ENCODE measurements at regions not wholly inside any gene's neighbourhood (a gene's known extent, or its start where the extent isn't known, plus 50 kb on each side); places are given as distances from the start of the nearest gene placed in this dataset.

DNA sequence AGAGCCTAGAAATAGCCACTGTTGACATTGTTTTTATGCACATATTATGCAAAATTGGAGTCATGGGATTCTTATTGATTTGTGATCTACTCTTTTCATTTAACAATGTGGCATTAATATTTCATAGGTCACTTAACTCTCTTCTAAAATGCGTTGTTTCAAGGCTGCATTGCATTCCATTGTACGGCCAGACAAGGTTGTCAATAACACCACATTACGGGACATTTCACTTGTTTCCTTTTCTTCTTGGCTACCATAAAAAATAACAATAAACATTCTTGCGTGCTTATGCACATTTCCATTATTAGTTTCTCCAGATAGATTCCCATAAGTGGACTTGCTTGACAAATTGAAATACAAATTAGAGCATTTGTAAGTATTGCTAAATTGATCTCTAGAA lies 120.8 kb upstream of the TMCC3 start:
- Histone ChIP-seq H3K4me3 (no peak overlapping the region), H3K27me3 (ENCODE audit: low read depth) (no peaks in the 10 kb centered on the region), H3K36me3 (no peaks in the 10 kb centered on the region), H3K27ac (no peak overlapping the region), H3K4me1 (no peaks in the 10 kb centered on the region), H3K9me3 (no peaks in the 10 kb centered on the region)
- TF ChIP-seq, protein P1, sequence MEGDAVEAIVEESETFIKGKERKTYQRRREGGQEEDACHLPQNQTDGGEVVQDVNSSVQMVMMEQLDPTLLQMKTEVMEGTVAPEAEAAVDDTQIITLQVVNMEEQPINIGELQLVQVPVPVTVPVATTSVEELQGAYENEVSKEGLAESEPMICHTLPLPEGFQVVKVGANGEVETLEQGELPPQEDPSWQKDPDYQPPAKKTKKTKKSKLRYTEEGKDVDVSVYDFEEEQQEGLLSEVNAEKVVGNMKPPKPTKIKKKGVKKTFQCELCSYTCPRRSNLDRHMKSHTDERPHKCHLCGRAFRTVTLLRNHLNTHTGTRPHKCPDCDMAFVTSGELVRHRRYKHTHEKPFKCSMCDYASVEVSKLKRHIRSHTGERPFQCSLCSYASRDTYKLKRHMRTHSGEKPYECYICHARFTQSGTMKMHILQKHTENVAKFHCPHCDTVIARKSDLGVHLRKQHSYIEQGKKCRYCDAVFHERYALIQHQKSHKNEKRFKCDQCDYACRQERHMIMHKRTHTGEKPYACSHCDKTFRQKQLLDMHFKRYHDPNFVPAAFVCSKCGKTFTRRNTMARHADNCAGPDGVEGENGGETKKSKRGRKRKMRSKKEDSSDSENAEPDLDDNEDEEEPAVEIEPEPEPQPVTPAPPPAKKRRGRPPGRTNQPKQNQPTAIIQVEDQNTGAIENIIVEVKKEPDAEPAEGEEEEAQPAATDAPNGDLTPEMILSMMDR (IDR thresholded peaks at IDR 0.05), result no peak
- intact Hi-C loops (cut with DNase I), result no loop called here
- no peak for DNase-seq
- ATAC-seq, result no peak

DNA sequence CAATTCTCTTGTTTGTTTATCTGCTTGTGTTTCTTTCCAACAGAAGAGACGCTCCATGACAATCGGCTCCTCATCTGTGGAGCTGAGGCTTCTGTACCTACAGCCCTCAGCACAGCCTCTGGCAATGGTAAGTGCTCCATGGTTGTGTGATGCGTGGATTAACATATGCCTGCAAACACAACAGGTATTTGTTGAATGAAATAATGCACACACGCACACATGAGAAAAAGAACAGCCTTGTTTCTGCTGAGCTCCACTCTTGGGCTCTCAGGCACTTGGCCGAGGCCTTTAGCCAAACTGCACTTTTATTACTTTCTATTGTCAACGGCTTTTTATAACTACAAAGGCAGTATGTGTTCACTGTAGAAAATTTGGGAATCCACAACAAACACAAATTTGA lies 120.4 kb upstream of the TMCC3 start:
- no peaks in the 10 kb centered on the region for H3K27me3 ChIP-seq (ENCODE audit: low read depth)
- DNase-seq (no peak), ATAC-seq (no peak)
- H3K4me1 ChIP-seq, result no peaks in the 10 kb centered on the region
- H3K4me3 ChIP-seq, result no peak overlapping the region
- intact Hi-C loops (cut with DNase I), result no loop called here
- H3K9me3 ChIP-seq, result no peaks in the 10 kb centered on the region
- H3K27ac ChIP-seq, result no peak overlapping the region
- TF ChIP-seq, protein P1 (IDR thresholded peaks at IDR 0.05), result no peak
- H3K36me3 ChIP-seq, result no peaks in the 10 kb centered on the region

DNA sequence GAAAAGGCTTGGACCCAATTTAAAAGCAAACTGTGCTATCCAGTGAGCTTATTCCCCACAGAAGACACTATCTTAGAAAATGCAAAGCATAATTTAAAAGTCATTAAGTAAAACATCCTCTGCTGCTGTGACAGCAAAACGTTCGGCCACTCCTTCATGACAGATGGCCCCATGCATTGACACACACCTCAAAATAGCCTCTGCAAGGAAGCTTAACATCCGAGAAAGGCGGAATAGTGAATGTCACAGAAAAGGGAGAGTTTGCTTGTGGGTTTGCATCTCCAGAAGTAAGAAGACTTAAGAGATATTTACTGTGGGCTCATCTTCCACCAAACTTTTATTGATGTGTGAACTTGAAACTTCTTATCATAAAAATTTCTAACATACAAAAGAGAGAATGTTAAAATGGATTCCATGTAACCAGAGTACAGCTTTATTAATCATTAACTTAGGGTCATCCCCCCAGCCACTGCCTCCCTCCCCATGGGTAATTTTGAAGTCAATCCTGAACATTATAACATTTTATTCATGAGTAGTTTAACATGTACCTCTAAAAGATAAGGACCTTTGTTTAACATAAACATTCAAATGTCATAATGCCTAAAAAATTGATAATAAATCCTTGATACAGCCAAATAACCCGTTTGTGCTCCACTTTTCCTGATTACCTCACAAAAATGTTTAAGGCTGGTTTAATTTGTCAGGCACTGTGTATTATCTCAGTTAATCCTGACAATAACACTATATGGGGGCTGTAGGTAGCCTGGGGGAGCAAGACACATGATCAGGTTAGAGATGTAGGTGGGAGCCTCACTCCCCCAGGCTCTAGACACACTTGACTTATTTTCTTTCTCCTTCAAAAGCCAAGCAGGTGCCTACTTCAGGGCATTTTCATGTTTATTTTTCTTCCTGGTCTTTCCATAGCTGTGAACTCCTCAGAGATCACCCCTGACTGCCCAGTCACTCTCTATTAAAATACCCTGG lies 119.7 kb upstream of the TMCC3 start:
- intact Hi-C loops (cut with DNase I), result no loop called here
- Histone ChIP-seq H3K27ac (no peak overlapping the region), H3K9me3 (no peaks in the 10 kb centered on the region), H3K36me3 (no peaks in the 10 kb centered on the region), H3K4me3 (no peak overlapping the region), H3K27me3 (ENCODE audit: low read depth) (no peaks in the 10 kb centered on the region), H3K4me1 (no peaks in the 10 kb centered on the region)
- TF ChIP-seq, protein P1 (IDR thresholded peaks at IDR 0.05), result no peak
- DNase-seq, result no peak
- ATAC-seq, result no peak

DNA sequence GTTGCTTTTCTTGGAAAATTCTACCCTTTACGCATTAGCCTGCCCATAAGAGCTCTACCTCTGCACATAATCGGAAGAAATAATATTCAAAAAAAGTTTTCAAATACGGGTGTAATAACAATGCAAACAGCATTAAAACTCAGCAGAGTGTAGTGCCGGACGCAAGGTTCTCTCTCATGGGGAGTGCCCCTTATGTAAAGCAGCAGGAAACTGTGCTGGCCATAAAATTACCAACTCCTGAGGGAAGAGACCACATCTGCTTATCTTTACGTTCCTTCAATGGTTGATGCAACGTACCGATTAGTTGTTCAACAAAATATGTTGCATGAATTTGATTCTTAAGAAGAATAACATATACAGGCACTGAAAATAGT lies 118.7 kb upstream of the TMCC3 start:
- no peak overlapping the region for H3K27ac ChIP-seq
- intact Hi-C loops (cut with DNase I), result no loop called here
- DNase-seq, result no peak
- no peaks in the 10 kb centered on the region for H3K4me1 ChIP-seq
- ATAC-seq, result no peak
- no peaks in the 10 kb centered on the region for H3K27me3 ChIP-seq (ENCODE audit: low read depth)
- TF ChIP-seq, protein P1 (IDR thresholded peaks at IDR 0.05), result no peak
- H3K9me3 ChIP-seq, result no peaks in the 10 kb centered on the region
- no peaks in the 10 kb centered on the region for H3K36me3 ChIP-seq
- no peak overlapping the region for H3K4me3 ChIP-seq

DNA sequence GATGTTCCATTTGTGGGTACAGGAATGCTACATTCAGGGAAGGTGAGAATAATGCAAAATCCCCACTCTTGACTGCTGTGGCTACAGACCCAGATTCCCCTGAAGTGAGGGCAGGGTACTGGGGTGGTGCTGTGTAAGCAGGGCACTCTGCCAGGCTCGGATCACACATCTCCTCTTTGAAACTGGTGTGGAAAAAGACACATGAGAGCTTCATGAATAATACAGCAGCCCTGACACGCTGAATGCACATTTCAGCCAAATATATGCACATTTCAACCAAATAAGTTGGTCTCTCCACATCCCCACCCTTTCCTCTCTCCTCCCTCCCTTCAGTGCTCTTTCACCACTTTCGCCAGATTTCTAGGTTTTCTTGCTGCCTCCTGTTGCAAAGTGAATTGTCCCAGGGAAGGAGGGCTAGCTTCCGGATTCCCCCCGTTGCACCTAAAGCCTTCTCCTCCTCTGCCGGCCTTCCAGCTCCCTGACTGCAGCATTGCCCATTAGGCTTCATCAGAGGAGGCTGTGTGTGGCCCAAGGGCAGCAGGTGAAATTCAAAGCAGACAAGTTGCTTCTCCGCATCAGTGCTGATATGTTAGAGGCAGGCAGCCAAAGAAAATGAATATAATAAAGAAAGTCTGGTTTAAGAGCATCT lies 118.2 kb upstream of the TMCC3 start:
- no peak for DNase-seq
- H3K27ac ChIP-seq, result no peak overlapping the region
- intact Hi-C loops (cut with DNase I), result no loop called here
- H3K4me3 ChIP-seq, result no peak overlapping the region
- no peaks in the 10 kb centered on the region for H3K27me3 ChIP-seq (ENCODE audit: low read depth)
- H3K9me3 ChIP-seq, result no peaks in the 10 kb centered on the region
- no peak for ATAC-seq
- TF ChIP-seq, protein P1 (IDR thresholded peaks at IDR 0.05), result no peak
- no peaks in the 10 kb centered on the region for H3K4me1 ChIP-seq
- H3K36me3 ChIP-seq, result no peaks in the 10 kb centered on the region

Data from lower lobe of right lung (tissue), 2 donors.